ENCODE measurements at regions not wholly inside any gene's neighbourhood (a gene's known extent, or its start where the extent isn't known, plus 50 kb on each side); places are given as distances from the start of the nearest gene placed in this dataset.
"Not testable (repeated sequence)": the region's sequence is repeated elsewhere in the genome, so short reads cannot be mapped to it uniquely, and the experiment has no call there.

- peak; percentile 16 for DNase-seq (ENCODE audit: low read depth)
Observed at GRCh38 chr15:20624085-20624484, 82.5 kb upstream of the GOLGA6L6 start.

- not testable (repeated sequence) for DNase-seq (ENCODE audit: low read depth)
Observed at GRCh38 chr15:20622117-20622516, 80.5 kb upstream of the GOLGA6L6 start.

GRCh38 chr15:20614549-20614948 is 72.9 kb upstream of the GOLGA6L6 start:
- DNase-seq (ENCODE audit: low read depth): not testable (repeated sequence)

DNA sequence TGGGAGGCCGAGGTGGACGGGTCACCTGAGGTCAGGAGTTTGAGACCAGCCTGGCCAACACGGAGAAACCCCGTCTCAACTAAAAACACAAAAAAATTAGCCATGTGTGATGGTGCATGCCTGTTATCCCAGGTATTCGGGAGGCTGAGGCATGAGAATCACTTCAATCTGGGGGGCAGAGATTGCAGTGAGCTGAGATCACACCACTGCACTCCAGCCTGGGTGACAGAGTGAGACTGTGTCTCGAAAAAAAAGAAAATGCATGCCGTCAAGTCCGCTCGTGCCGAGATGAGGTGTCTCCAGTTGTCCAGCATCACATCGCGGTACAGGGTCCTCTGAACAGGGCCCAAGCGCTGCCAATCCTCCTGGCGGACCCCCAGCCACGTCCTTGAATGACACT is 71.2 kb upstream of the GOLGA6L6 start:
- DNase-seq (ENCODE audit: low read depth): not testable (repeated sequence)

DNA sequence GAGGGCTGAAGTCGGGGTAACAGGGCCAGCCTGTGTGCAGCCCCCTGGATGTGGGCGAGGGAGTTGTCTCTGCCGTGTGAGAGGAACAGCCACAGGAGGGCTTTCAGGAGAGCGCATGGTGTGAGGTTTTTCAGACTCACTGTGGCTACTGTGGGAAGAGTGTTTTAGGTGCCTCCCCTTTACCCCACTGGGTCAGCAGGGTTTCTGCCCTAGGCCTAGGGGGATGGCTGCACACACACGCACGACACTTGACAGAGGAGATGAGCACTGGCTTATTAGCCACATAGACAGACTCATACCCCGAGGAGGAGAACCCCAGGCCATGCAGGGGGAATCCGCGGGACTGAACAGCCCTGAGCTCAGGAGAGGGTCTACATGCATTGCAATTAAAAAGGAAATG is 70.8 kb upstream of the GOLGA6L6 start:
- not testable (repeated sequence) for DNase-seq (ENCODE audit: low read depth)

- DNase-seq (ENCODE audit: low read depth): not testable (repeated sequence)
Observed at GRCh38 chr15:20611667-20612290, 70.2 kb upstream of the GOLGA6L6 start.

DNA sequence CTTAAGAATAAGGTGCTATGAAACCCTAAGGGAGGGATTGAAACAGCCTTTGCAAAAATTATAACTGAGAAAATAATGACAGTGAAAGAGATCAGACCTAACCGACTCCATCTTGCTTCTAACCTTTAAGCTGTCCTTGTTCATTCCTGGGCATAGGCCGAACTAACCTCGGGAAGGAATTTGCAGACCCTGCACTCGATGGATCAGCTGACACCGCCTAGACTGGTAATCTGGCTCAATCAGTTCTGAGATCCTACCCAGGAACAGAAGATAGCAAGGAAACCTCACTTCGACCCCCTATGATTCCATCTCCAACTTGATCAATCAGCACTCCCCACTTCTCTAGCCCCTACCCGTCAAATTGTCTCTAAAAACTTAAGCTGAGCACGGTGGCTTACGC is 66.6 kb upstream of the GOLGA6L6 start:
- not testable (repeated sequence) for DNase-seq (ENCODE audit: low read depth)

- not testable (repeated sequence) for DNase-seq (ENCODE audit: low read depth)
Observed at GRCh38 chr15:20597245-20597644, 55.6 kb upstream of the GOLGA6L6 start.

DNA sequence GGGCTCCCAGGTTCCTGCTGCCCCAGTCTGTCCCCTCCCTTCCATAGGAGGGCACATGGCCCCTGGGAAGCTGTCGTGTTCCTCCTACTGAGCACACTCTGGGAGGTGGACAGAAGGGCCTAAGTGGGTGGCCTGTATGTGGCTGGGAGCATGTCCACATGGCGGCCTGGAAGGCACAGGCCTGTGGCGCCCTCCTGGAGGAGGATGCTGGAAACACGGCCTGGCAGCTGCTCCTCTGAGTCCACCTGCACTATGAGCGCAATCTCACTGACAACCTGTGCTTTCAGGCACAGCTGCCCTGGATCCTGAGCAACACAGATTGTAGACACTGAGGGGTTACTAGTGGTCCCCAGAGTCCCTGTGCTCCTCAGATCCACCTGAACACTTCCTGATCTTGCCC is 52.6 kb upstream of the GOLGA6L6 start:
- not testable (repeated sequence) for DNase-seq (ENCODE audit: low read depth)

DNA sequence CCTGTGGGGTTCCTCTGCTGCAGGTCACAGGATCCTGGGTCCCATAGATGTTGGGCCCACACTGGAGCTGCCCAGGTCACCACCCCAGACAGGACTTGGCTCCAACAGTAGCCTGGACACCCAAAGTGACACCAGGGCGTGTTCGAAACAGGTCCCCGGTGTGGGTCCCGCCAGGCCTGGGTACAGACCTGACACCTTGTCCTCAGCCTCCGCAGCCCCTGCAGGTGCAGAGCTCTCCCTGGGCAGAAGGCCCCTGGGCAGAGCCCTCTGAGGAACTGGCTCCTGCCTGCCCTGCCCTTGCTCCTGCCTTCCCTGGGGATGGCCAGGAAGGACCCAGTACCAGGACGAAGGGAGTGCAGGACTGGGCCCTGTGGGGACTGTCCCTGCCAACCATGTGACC is 50.3 kb upstream of the GOLGA6L6 start:
- DNase-seq (ENCODE audit: low read depth): not testable (repeated sequence)

Measured in ELR (cell line).